Stimulated activated CD8-positive, alpha-beta memory T cell treated with anti-CD3 and anti-CD28 coated beads, Interleukin-2, amount 100 ng/mL, for 1 hour (primary cell): ENCODE measurements at regions not wholly inside any gene's neighbourhood (a gene's known extent, or its start where the extent isn't known, plus 50 kb on each side); places are given as distances from the start of the nearest gene placed in this dataset.
"Not testable (repeated sequence)": the region's sequence is repeated elsewhere in the genome, so short reads cannot be mapped to it uniquely, and the experiment has no call there.

Experiments used
- DNase-seq, 2 donors: peaks; one replicate each; pipeline ENCODE4 v3.0.0-alpha.2; 2020; ENCODE audit warnings: low read depth in 2 of 2

- DNase-seq, result not testable (repeated sequence)
Observed at GRCh38 chr10:21366108-21366507, 159.4 kb downstream of the SKIDA1 start.

GRCh38 chr10:21364196-21365114 lies 161.0 kb downstream of the SKIDA1 start:
- DNase-seq, result no peak

GRCh38 chr10:21363731-21364104 lies 161.8 kb downstream of the SKIDA1 start:
- DNase-seq, result no peak

GRCh38 chr10:21363092-21363730 lies 162.3 kb downstream of the SKIDA1 start:
- DNase-seq, result no peak

GRCh38 chr10:21359202-21359601 lies 166.3 kb downstream of the SKIDA1 start:
- DNase-seq, result no peak

- no peak for DNase-seq
Observed at GRCh38 chr10:21355591-21356011, 169.9 kb downstream of the SKIDA1 start.

GRCh38 chr10:21352886-21353285 lies 172.6 kb downstream of the SKIDA1 start:
- no peak for DNase-seq

GRCh38 chr10:21351594-21351993 lies 173.9 kb downstream of the SKIDA1 start:
- not testable (repeated sequence) for DNase-seq

- no peak for DNase-seq
Observed at GRCh38 chr10:21349912-21350286, 175.6 kb downstream of the SKIDA1 start.

GRCh38 chr10:21347785-21348170 lies 177.7 kb downstream of the SKIDA1 start:
- no peak for DNase-seq

- DNase-seq, result no peak
Observed at GRCh38 chr10:21347043-21347784, 178.3 kb downstream of the SKIDA1 start.

- no peak for DNase-seq
Observed at GRCh38 chr10:21343087-21343486, 182.4 kb downstream of the SKIDA1 start.

GRCh38 chr10:21342499-21342898 lies 183.0 kb downstream of the SKIDA1 start:
- DNase-seq, result not testable (repeated sequence)

- no peak for DNase-seq
Observed at GRCh38 chr10:21340331-21340730, 185.2 kb downstream of the SKIDA1 start.

GRCh38 chr10:21337171-21337792 lies 188.2 kb downstream of the SKIDA1 start:
- no peak for DNase-seq

GRCh38 chr10:21336476-21337170 lies 188.9 kb downstream of the SKIDA1 start:
- no peak for DNase-seq

GRCh38 chr10:21334891-21335696 lies 190.4 kb downstream of the SKIDA1 start:
- no peak for DNase-seq

GRCh38 chr10:21330628-21331020 lies 194.9 kb downstream of the SKIDA1 start:
- no peak for DNase-seq

GRCh38 chr10:21329995-21330627 lies 195.4 kb downstream of the SKIDA1 start:
- no peak for DNase-seq
